Left cardiac atrium (tissue), 4 donors: ENCODE measurements at regions not wholly inside any gene's neighbourhood (a gene's known extent, or its start where the extent isn't known, plus 50 kb on each side); places are given as distances from the start of the nearest gene placed in this dataset.

Experiments used
- ATAC-seq, 2 donors: fragments of 200-7000 bp; cut with Tn5 transposase; one replicate each; pipeline ENCODE4 v1.9.1; 2020; ENCODE audit warnings: mild to moderate bottlenecking in 2 of 2, moderate library complexity in 2 of 2
- DNase-seq: peaks from one replicate; pipeline ENCODE4 v3.0.0-alpha.2; 2020
- intact Hi-C, 2 donors: fragments of 100-400 bp; cut with DNase I; formaldehyde crosslinking; loops; one replicate each; pipeline versions ENCODE4 v1.14.1 to v1.15.1; 2022 to 2023
- donor health status: DM: no; HTN: yes; CAD: no.
- donor health status: DM: no; HTN: yes; CAD: no; lungs with severe emphysema.
- donor health status: DM: yes; HTN: yes; CAD: no.
- donor health status: Dilated cardiomyopathy.

DNA sequence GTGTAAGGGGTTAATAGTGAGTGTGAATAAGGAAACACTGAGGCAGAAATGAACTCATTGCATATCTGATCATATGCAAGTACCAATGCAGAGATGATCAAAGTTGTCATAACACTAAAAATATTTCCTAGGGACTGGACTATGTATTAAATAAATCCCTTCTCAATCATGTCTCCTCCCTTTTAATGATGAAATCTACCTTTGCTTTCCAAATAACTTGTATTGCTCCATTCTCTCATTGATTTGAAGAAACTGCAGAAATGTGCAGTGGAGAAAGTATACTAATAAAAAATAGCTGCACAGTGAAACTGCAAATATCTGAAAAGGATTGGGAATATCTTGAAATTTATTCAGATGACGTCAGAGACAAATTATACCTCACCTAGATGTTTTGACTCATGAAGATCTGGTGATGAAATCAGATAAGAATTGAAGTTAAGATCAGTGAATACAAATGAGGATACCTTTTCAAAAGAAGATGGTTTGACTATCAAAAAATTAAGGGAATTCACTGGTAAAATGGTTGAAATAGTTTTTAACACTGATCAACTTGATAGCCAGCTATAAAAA is 1264.9 kb upstream of the USP15 start:
- DNase-seq (no peak), ATAC-seq (no peak)
- intact Hi-C loops = no loop called here

DNA sequence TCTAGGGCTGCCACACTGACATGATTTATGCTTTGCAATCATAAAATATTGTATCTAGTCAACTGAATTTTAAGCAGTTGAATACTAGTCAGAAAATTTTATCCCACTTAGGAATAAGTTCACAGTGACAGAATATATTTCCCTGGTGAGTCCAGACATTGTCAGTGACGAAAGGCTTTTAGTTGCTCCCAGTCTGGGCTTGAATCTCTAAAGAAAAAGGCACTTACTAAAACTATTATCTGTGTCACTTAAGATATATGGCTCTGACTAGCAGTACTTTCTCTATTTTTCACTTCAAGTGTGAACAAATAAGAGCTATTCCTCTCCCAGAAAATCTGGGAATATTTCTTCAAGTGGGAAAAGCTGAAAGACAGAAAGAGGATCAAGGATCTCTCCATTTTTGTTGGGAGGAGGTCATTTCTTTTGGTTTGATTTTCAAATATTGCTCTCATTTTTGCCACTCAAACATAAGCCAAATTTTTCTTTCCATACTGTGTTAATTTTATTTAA is 1262.3 kb upstream of the USP15 start:
- no peak for DNase-seq
- no peak for ATAC-seq
- intact Hi-C loops = no loop called here

DNA sequence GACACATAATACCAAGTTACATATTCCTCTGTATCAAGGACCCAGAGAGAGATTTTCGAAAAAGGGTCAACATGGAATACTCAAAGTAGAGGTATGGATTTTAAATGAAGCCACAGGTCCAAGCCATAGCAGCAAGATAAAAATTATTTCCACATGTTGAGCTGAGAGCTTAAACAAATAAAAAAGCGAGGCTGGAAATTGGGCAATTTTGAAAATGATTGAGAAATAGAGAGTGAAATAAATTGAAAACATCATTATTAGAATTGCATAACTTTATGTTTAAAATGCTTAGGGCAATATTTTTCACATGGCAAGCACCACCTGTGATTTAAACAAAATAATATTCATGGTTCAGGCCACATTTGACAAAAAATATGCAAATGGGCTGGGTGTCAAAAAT is 1251.0 kb upstream of the USP15 start:
- no peak for DNase-seq
- intact Hi-C loops = no loop called here
- no peak for ATAC-seq

DNA sequence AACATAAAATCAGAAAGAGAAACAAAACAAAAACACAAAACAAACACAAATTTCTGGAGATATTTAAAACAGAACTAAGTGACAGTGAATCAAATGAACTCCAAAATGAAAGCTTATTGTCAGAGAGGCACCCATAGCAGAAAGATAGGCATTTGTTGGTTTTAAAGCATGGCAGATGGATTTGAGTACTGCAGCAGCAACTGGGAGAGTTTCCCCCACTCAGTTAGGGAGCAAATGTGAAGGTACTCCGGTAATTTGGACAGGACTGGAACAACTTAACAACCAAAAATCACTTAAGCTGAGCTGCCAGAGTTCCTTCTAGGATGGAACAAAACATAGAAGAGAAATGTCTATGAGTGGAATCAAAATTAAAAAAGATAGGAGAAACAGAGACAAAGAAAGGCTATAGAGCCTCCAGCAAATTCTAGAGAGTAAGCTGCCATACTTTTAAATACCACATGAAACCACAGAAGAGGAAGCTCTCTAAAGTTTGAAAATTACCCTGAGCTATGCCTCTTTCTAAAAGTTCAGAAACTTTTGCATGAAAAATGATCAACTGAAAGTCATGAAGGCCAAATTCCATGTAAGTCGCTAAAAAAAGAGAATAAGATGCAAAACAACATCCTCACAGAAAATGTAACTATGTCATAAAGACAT is 1248.3 kb upstream of the USP15 start:
- no peak for ATAC-seq
- intact Hi-C loops = no loop called here

DNA sequence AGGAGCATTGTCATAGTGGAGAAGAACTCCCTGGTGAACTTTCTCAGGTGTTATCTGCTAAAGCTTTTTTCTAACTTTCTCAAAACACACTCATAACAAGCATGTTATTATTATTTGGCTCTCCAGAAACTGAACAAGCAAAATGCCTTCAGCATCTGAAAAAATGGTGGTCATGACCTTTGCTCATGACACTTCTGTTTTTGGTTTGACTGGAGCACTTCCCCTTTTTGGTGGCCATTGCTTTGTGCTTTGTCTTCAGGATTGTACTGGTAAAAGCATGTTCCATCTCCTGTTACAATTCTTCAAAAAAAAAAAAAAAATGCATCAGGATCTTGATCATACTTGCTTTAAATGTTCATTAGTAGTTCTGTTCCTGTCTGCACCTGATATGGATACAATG is 1241.6 kb upstream of the USP15 start:
- DNase-seq (no peak), ATAC-seq (no peak)
- intact Hi-C loops = no loop called here

More for the DNA sequence above, 1248.3 kb upstream of the USP15 start:
- DNase-seq = no peak

DNA sequence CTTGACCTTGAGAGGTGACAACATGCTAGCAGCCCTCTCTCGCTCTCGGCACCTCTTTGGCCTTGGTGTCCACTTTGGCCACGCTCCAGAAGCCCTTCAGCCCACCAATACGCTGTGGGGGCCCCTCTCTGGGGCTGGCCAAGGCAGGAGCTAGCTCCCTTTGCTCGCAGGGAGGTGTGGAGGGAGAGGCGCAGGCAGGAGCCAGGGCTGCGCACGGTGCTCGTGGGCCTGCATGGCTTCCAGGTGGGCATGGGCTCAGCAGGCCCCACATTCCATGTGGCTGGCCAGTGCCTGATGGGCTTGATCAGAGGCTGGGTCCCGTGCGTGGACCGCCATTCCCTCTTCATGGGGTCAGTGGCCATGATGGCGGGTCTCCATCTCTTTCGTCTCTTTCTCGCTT is 1237.0 kb upstream of the USP15 start:
- intact Hi-C loops = no loop called here
- ATAC-seq (no peak), DNase-seq (no peak)

DNA sequence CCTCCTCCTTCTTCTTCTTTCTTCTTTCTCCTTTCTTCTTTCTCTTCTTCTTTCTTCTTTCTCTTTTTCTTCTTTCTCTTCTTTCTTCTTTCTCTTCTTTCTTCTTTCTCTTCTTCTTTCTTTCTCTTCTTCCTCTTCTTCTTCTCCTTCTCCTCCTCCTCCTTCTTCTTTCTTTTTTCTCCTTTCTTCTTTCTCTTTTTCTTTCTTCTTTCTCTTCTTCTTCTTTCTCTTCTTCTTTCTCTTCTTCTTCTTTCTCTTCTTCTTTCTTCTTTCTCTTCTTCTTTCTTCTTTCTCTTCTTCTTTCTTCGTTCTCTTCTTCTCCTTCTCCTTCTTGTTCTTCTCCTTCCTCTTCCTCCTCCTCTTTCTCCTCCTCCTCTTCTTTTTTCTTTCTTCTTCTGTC is 1230.7 kb upstream of the USP15 start:
- DNase-seq (no peak), ATAC-seq (no peak)
- intact Hi-C loops = no loop called here

DNA sequence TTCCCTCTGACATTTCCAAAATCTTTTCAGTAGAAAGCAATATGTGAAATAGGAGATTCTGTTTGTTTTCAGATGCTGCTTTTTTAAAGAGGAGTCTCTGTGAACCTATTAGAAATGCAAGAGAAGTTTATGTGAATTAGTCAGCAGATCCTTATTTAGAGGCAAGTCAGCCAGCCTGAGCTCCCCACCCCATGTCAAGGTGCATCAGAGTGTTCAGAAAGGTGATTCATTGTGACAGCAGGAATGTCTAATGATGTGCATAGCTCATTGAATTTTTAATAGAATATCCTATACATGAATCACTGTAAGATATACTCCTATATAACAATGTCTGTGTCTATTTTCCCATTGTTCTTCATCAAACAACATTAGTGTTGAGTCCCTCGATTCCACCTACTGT is 1222.4 kb upstream of the USP15 start:
- intact Hi-C loops = no loop called here
- no peak for DNase-seq
- ATAC-seq = no peak

DNA sequence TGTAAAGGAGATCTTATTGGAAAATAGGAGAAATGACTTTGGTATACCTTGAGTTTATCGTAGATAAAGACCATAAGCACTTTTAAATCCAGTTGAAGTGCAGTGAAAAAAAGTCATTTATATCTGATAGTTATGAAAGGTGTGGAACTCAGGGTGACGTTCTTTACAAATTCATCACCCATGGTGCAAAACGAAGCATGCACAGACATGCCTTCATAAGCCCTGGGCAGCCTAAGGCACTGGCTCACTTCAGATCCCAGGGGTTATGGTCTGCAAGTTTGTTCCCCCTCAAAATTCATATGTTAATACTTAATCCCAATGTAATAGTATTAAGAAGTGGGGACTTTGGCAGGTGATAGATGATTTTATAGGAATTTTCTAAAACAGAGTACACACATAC is 1216.4 kb upstream of the USP15 start:
- no peak for ATAC-seq
- intact Hi-C loops = no loop called here

DNA sequence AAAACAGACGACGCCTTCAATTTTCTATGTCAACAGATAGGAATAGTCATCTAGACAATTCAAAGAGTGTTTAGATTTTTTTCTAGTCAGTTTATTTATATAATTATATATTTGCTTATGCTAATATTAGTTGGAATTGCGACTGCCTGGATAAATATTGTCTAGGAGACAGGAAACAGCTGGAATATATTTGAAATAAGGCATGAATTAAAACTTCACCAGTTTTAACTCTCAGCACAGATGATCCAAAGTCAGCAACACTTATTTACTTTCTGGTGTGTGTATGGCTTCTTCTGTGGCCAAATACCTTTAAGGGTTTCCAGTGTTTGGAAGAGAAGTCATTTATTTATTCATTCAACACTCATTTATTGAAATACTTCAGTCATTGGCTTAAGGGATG is 1215.4 kb upstream of the USP15 start:
- ATAC-seq (no peak), DNase-seq (no peak)
- intact Hi-C loops = no loop called here

More for the DNA sequence above, 1216.4 kb upstream of the USP15 start:
- DNase-seq = no peak

DNA sequence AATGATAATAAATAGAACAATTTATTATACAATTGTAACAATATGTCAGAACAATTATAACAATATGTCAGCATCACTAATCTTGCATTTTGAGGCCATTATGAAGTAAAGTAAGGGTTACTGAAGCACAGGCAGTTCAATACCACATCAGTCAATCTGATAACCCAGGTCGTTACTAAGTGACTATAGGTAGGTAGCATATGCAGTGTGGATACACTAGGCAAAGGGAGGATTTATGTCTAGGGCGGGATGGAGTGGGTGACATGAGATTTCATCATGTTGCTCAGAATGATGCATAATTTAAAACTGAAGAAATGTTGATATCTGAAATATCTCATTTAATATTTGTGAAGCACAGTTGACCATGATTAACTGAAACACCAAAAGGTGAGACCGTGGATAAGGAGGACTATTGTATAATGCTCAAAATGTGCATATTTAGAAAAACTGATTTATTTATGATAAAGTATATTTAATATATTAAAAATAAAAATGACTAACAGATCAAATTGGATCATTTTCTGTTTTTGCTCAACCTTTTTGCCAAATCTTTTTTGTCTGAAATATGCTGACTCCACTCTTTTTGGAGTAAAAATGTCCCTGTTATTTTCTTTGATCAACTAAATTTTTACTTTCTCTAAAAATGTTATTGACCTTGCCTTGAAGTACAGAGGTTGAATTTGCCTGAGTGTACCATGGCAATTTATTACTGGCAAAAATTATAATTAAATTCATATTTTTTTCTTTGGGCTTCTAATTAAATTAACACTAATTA is 1189.4 kb upstream of the USP15 start:
- ATAC-seq = no peak
- DNase-seq = no peak
- intact Hi-C loops = no loop called here

DNA sequence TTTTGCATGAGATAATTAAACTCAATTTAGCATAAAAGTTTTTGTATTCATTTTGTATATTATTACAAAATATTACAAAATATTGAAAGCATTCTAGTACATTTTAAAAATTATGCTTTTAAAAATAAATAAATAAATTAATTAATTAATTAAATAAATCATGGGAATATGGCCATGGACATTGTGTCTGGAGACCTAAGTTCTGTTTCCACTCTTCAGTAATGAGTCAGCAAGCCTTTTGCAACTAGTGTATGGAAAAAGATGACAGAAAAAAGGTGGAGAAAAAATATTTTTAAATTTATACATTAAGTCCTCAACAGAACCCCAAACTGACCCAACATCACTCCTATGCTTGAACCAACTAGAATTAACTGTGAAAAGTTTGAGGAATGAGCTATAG is 1187.5 kb upstream of the USP15 start:
- ATAC-seq (no peak), DNase-seq (no peak)
- intact Hi-C loops = no loop called here

DNA sequence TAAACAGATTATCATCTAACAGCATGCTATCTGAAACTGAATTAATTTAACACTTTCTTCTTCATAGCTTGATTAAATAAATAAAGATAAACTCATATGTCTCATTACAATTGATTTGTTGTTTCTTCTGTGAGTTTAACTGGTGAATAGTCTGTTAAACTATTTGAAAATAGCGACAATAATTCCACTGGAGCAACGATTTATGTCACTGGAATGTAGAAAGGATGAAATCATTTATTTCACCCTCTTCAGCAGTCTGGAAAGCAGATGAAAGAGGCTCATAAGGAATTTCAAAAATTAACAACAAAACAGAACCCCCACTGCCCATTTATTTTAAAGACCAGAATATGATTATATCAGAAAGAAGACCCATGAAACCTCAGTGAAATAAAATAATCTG is 1165.1 kb upstream of the USP15 start:
- ATAC-seq (no peak), DNase-seq (no peak)
- intact Hi-C loops = no loop called here

DNA sequence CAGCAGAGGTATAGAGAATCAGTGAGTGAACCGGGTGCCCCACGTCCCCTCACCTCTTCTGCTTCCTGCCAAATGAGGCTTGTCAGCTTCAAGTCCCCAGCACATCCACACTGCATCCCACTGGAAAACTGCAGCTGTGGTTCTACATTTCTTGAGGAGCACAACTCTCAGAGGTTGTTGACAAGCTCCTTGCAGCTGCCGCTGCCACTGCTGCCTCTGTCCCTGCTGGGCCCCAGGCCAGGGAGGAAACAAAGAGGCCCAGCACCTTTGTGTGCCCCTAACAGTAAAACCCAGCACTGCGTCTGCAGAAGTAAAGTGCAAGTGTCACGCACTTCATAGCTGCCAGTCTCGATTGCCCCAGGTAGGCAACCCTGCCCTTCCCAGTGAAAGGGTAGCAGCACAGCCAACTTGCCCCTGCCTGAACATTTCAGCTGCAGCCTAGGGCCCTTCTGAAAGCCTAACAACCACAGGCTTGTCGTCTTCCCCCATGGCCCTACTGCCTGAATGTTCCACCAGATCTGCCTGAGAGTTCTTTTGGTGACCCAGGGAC is 1162.1 kb upstream of the USP15 start:
- ATAC-seq = no peak
- DNase-seq = no peak
- intact Hi-C loops = no loop called here

DNA sequence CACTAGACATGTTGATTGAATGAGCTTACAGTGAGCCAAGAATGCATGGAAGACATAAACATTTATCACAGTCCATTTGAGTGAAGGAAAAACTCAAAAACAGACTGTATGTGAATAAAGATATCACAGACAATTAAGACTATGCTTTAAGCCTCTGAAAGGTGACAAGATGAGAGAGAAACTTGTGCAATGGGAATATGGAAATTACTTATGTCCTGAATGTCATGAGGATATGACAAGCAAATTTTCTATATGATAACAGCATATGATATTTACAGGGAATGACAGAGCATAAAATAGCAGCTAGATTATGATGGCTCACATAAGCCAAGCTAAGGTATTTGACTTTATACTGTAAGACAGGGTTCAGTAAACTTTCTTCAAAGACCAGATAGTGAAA is 1153.1 kb upstream of the USP15 start:
- intact Hi-C loops = no loop called here
- no peak for DNase-seq

DNA sequence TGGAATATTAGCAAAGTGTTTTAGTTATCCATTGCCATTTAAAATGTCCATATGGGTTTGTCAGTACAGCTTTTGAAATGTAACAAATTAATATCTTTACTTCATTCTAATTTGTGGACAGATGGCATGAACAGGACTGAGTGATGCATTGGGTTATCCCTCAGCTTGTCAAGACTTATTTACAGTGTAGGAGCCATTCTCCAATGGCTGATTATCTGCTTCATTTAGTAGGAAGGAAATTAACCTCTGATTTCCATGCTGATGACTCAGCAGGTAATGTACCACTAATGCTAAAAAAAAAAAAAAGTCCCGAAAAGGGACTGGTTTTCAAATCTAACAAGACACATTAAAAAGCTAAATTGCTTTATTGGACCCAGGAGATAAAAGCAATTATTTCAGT is 1149.0 kb upstream of the USP15 start:
- no peak for ATAC-seq
- intact Hi-C loops = loop anchor here in 1 of 2 donors (10.0 kb wide), 1 partner anchor 46 kb away; no protein-coding TSS in a partner anchor
- no peak for DNase-seq

More for the DNA sequence above, 1153.1 kb upstream of the USP15 start:
- no peak for ATAC-seq

DNA sequence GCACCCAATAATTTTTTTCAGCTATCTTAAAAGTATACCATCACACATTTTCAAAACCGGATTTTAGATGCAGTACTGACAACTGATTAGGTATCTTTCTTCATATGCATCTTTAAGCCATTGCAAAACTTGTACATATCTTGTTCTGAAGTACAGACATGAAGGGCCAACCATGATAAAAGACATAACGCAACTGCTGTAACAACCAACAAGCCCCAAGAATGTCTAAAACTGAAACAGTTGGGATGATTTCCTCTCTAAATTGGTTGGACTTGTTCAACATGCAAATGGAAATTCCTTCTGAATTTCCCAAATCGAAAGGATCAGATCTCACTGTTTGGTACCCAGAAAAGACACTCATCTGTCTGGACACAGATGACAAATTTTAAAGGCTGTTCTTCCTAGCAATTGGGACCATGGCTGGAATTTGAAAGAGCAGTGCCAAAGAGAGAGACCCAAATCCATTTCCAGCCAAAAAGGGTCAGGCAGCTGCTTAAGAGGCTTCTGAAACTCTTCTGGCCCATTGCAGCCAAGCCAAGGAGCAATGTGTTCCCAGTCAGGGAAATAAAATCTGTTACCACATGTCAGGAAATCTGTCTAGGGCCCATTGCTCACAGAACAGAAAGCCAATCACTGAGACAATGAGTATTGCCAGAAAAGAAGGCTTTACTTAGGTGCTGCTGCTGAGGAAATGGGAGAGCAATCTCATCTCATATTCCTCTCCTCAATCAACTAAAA is 1122.4 kb upstream of the USP15 start:
- ATAC-seq = no peak
- intact Hi-C loops = no loop called here
- no peak for DNase-seq

DNA sequence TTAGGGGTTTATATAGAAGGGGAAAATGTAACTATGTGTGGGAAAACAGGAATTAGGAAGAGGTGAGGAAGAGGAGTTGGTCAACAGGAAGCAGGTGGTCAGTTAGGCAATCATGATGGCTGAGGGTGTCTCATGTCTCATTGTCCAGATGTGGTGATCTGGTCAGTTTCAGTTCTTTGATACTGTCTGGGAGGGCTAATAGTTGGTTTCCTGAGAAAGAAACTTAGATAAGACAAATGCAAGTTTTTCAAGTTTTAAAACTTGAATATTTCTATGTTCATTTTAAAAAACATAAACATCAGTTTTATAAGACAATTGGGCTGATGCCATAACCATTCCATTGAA is 1121.8 kb upstream of the USP15 start:
- ATAC-seq (no peak), DNase-seq (no peak)
- intact Hi-C loops = no loop called here

DNA sequence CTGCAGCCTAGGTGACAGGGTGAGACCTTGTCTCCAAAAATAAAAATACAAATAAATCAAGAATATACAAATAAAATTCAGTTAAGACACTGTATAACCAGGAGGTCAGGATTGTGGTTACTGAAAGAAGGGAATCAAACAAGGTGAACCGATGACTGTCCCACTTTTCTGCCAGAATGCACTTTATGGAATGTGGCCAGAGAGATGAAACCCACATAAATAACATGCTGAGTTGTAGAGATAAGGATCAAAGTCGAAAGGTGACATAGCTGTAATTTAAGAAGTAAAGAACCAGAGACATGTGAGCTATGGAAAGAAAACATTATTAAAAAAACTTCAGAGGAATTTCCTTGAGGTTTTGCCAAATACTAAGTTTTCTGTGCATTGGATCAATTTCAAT is 1098.2 kb upstream of the USP15 start:
- ATAC-seq (no peak), DNase-seq (no peak)
- intact Hi-C loops = no loop called here
